Motor neuron (in vitro differentiated cells): ENCODE measurements at regions not wholly inside any gene's neighbourhood (a gene's known extent, or its start where the extent isn't known, plus 50 kb on each side); places are given as distances from the start of the nearest gene placed in this dataset.
"Not testable (repeated sequence)": the region's sequence is repeated elsewhere in the genome, so short reads cannot be mapped to it uniquely, and the experiment has no call there.

Source experiments
- ATAC-seq, 8 experiments: fragments of 200-7000 bp; cut with Tn5 transposase; replicated peaks in 6 of 8; 2 replicates each; pipeline ENCODE4 v1.8.0; 2021; ENCODE audit warnings: mild to moderate bottlenecking in 8 of 8, moderate library complexity in 8 of 8
- H3K27ac ChIP-seq, 2 donors: fragments of 250-450 bp; sonication (Bioruptor Pico); 2 replicates each; pipeline ENCODE4 v1.9.0; 2021; ENCODE audit warnings: antibody characterized with exemption in 2 of 2, mild to moderate bottlenecking in 2 of 2, moderate library complexity in 1 of 2
- H3K4me1 ChIP-seq, 2 donors: fragments of 250-450 bp; sonication (Bioruptor Pico); replicated peaks in 1 of 2; 2 replicates each; pipeline ENCODE4 v1.6.1; 2021; ENCODE audit warnings: antibody characterized with exemption in 2 of 2, mild to moderate bottlenecking in 2 of 2, moderate library complexity in 1 of 2
- H3K4me3 ChIP-seq, 5 donors: fragments of 250-450 bp; sonication (Bioruptor Pico); 2 replicates each; pipeline ENCODE4 v1.9.0; 2021; ENCODE audit warnings: antibody characterized with exemption in 5 of 5, mild to moderate bottlenecking in 5 of 5, moderate library complexity in 4 of 5
- WGBS, 10 experiments: fragments of 450-650 bp; shearing (Covaris generic); methylation state at CpG; one replicate each; pipeline ENCODE4 v1.0.0; 2022; 5-methylcytosine and 5-hydroxymethylcytosine counted together
- in situ Hi-C, 9 experiments: fragments of 400-800 bp; cut with MboI; loops; one replicate each; pipeline ENCODE4 v1.15.0; 2021; ENCODE audit warnings: low sequenced_read_pairs in 9 of 9, low pct_unique_long_range_greater_than_20kb in 2 of 9; ENCODE audit not compliant: unreplicated experiment in 9 of 9

DNA sequence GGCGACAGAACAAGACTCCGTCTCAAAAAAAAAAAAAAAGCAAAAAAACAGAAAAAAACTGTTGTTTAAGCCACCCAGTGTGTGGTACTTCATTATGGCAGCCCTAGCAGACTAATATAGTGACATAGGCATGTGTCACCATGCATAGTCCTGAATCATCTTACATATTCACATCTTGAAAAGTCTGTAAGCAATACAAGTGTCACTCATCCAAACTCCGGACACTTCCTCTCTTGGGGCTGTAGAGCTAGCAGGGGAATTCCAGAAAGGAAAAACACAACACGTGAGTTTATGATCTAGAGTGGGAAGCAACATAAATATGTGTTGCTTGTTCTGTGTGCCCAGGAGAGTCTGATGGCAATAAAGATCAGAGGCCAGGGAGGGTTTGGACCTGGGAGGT is 81.6 kb upstream of the KCNE2 start:
- 0 to 100% (median 80%) methylated on average over 1 to 4 of the region's 4 CpGs; no CpG with 5 or more reads in 1 of the 10 experiments for WGBS, 10 experiments
- peak in 2 of 8 experiments; percentile 78 to 85 for ATAC-seq
- in situ Hi-C loops, result no loop called here
- Histone ChIP-seq H3K4me1 (no peaks in the 10 kb centered on the region), H3K4me3 (no peak overlapping the region), H3K27ac (no peak overlapping the region)

DNA sequence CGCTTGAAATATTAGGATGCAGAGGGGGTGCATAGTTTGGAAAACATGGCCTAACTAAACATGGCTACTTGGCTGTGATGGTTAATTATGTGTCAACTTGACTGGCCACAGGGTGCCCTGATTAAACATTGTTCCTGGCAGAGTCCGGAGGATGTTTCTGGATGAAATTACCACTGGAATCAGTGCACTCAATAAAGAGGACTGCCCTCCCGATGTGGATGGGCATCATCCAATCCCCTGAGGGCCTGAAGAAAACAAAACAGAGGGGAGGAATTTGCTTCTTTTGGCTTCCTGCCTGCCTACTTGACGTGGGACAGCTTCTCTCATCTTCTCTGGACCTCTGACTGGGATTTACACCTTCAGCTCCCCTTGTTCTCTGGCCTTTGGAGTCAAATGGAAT is 79.1 kb upstream of the KCNE2 start:
- in situ Hi-C loops, result no loop called here
- Histone ChIP-seq H3K4me1 (no peaks in the 10 kb centered on the region), H3K27ac (no peak overlapping the region), H3K4me3 (no peak overlapping the region)
- ATAC-seq, result no peak
- WGBS, 10 experiments, result 11 to 100% (median 76%) methylated on average over 1 to 4 of the region's 4 CpGs

DNA sequence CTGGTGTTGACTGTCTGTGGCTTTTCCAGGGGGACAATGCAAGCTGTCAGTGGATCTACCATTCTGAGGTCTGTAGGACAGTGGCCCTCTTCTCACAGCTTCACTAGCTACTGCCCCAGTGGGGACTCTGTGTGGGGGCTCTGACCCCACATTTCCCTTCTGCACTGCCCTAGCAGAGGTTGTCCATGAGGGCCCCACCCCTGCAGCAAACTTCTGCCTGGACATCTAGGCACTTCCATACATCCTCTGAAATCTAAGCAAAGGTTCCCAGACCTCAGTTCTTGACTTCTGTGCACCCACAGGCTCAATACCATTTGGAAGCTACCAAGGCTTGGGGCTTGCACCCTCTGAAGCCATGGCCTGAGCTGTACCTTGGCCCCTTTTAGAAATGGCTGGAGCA is 75.8 kb upstream of the KCNE2 start:
- ATAC-seq, H3K27ac ChIP-seq, H3K4me3 ChIP-seq, in situ Hi-C loops, H3K4me1 ChIP-seq: not testable (repeated sequence)

- Histone ChIP-seq H3K27ac (no peak overlapping the region), H3K4me1 (no peaks in the 10 kb centered on the region), H3K4me3 (no peak overlapping the region)
- no peak for ATAC-seq
- WGBS, 10 experiments, result 56 to 100% (median 90%) methylated on average over 1 of the region's 1 CpG; no CpG with 5 or more reads in 4 of the 10 experiments
- in situ Hi-C loops, result no loop called here
These were observed 74.0 kb upstream of the KCNE2 start for GRCh38 chr21:34289856-34290255.

DNA sequence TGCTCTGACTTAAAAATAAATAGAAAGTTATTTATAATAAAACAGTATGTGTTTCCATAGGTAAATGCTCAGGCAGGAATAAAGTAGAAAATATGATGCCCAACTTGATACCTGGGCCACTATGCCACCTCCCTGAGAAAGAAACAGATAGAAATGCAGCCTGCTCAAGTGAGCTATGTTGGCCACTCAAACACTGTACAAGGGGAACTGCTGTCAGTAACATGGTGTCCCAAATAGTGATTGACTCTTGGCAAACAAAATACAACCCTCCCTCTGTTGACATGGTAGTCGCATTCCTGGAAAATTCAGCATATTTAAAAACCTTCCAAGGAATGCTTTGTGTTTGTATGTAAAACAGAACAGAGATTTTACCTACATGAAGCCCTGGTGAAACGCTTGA is 66.9 kb upstream of the KCNE2 start:
- in situ Hi-C loops, result no loop called here
- WGBS, 10 experiments, result 16 to 93% (median 64%) methylated on average over 1 to 2 of the region's 2 CpGs; no CpG with 5 or more reads in 2 of the 10 experiments
- no peak for ATAC-seq
- no peaks in the 10 kb centered on the region for H3K4me1 ChIP-seq
- no peak overlapping the region for H3K4me3 ChIP-seq
- no peak overlapping the region for H3K27ac ChIP-seq

GRCh38 chr21:34298534-34299167 is 65.2 kb upstream of the KCNE2 start:
- no peak overlapping the region for H3K4me3 ChIP-seq
- no peak overlapping the region for H3K27ac ChIP-seq
- no peak for ATAC-seq
- in situ Hi-C loops, result no loop called here
- H3K4me1 ChIP-seq, result no peaks in the 10 kb centered on the region
- 0 to 89% (median 57%) methylated on average over 1 to 3 of the region's 3 CpGs; no CpG with 5 or more reads in 1 of the 10 experiments for WGBS, 10 experiments

GRCh38 chr21:34299168-34299539 is 64.7 kb upstream of the KCNE2 start:
- H3K27ac ChIP-seq, result no peak overlapping the region
- 0 to 80% (median 48%) methylated on average over 1 to 2 of the region's 2 CpGs; no CpG with 5 or more reads in 2 of the 10 experiments for WGBS, 10 experiments
- H3K4me1 ChIP-seq, result no peaks in the 10 kb centered on the region
- H3K4me3 ChIP-seq, result no peak overlapping the region
- ATAC-seq, result no peak
- in situ Hi-C loops, result no loop called here

GRCh38 chr21:34302521-34302920 is 61.3 kb upstream of the KCNE2 start:
- no peak overlapping the region for H3K4me3 ChIP-seq
- 6 to 94% (median 85%) methylated on average over 1 to 5 of the region's 6 CpGs; no CpG with 5 or more reads in 2 of the 10 experiments for WGBS, 10 experiments
- ATAC-seq, result no peak
- in situ Hi-C loops, result no loop called here
- no peak overlapping the region for H3K27ac ChIP-seq
- H3K4me1 ChIP-seq, result no peaks in the 10 kb centered on the region

DNA sequence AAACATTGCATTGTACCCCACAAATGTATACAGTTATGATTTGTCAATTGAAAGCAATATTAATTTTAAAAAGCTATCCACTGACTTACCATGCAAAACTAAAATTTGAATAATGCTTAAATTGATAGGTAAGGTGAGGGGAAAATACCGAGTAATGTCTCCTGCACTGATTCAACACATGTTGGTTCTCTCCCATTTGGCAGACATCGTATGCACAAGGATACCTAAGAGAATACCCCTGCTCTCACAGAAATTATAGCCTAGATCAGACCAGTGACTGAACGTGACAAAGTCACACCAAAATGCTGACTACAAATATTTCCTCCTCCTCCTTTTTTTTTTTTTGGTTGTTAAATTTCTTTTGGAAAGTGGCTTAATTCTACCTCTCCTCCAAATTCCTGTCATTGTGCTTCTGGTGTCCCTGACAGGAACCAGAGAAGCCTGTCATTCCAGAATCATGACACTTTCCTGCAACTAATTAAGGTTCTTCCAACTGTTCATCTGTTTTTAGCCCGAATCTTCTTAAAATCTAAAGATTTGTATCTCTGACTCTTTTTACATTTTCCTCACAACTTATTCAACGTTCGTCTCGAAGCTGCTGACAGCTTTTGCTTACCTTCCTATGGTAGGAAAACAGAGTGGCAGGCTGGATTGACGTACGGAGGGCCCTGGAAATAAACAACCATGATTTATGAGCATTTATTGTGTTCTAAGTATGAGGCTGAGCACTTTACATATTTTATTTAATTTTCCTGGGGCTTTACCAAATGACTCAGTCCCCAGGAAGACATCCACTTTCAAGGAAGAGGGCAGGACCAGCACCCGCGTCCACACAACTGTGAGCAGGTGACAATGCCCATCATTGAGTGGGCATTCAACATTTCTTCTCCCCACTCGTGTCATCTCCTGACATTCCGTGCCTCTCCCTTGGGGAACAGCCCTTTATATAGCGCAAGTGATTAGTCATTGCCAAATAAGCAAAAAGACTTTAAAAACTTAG is 57.9 kb upstream of the KCNE2 start:
- in situ Hi-C loops, result no loop called here
- H3K27ac ChIP-seq, result no peak overlapping the region
- 0 to 87% (median 79%) methylated on average over 2 to 14 of the region's 14 CpGs for WGBS, 10 experiments
- H3K4me3 ChIP-seq, result no peak overlapping the region
- H3K4me1 ChIP-seq, result no peaks in the 10 kb centered on the region
- ATAC-seq, result peak in 3 of 8 experiments; percentile 93 to 98 (median 97)

- ATAC-seq, result no peak
- no peak overlapping the region for H3K4me3 ChIP-seq
- WGBS, 10 experiments, result 40 to 96% (median 77%) methylated on average over 1 to 3 of the region's 5 CpGs; no CpG with 5 or more reads in 2 of the 10 experiments
- H3K27ac ChIP-seq, result no peak overlapping the region
- no peaks in the 10 kb centered on the region for H3K4me1 ChIP-seq
- in situ Hi-C loops, result no loop called here
These were observed 55.7 kb upstream of the KCNE2 start for GRCh38 chr21:34307991-34308532.

DNA sequence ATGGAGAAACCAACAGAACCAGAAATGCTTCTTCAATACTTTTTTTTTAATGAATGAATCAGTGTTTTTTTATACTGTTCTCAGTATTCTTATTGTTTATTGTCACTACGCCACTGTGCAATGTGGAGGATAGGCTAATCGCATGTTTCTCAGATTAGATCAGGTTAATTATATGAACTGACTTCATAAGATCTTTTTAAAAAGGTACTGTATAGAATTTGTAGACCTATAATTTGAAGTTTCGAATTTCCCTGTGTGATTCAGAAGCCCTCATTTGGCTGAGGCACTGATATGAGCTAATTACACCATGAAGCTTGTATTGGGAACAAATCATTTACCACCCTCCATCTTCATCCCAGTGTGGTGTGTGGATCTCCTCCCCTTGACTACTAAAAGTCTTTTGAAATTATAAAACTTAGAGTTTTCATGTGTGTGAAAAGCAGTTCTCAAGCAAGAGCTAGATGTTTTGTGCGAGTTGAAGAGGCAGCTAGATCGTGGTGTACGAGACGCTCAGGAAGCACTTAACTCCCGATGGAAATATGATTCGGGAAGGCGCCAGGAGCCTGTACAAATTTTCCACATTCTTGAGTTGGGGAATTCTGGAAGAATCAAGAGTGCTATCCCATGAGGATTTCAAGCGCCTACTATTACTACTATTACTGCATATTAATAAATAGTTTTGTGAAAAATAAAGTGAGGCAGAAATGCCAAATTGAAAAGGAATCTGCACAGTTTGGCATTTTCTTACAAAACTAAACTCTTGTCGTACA is 52.1 kb upstream of the KCNE2 start:
- ATAC-seq, result no peak
- 40 to 100% (median 88%) methylated on average over 3 to 12 of the region's 12 CpGs for WGBS, 10 experiments
- no peaks in the 10 kb centered on the region for H3K4me1 ChIP-seq
- in situ Hi-C loops, result no loop called here
- H3K4me3 ChIP-seq, result no peak overlapping the region
- no peak overlapping the region for H3K27ac ChIP-seq

GRCh38 chr21:34313116-34313515 is 50.7 kb upstream of the KCNE2 start:
- Histone ChIP-seq H3K4me3 (no peak overlapping the region), H3K27ac (no peak overlapping the region), H3K4me1 (no peaks in the 10 kb centered on the region)
- in situ Hi-C loops, result no loop called here
- ATAC-seq, result no peak
- WGBS, 10 experiments, result 0 to 80% (median 38%) methylated on average over 1 of the region's 1 CpG; no CpG with 5 or more reads in 7 of the 10 experiments
